Heart left ventricle (tissue), 13 donors: ENCODE measurements at regions not wholly inside any gene's neighbourhood (a gene's known extent, or its start where the extent isn't known, plus 50 kb on each side); places are given as distances from the start of the nearest gene placed in this dataset.

ENCODE experiments used
- POLR2A ChIP-seq, 2 donors: fragments of 450-650 bp; IDR thresholded peaks; one replicate each; pipeline ENCODE4 v1.6.1; 2017; ENCODE audit warnings: antibody characterized with exemption in 2 of 2, mild to moderate bottlenecking in 2 of 2, moderate library complexity in 2 of 2
- TF ChIP-seq, protein P1 (sequence below), 12 donors: fragments of 200-600 bp; sonication (generic) in 4 of 12; IDR thresholded peaks; one replicate each; pipeline versions ENCODE4 v1.5.0 to v1.8.0; 2018 to 2022; ENCODE audit warnings: antibody characterized with exemption in 12 of 12, mild to moderate bottlenecking in 5 of 12
- donor health status: ischemic (EF 13 %, LVEDD 7.1; RV severe dilation, severe dysfunction).
- donor health status: DM: no; HTN: yes; CAD: no.
- donor health status: DM: no; HTN: no; CAD: no.
- donor health status: ischemic (EF 25% LVEDD 6.9; RV normal size, moderate dysfunction).
- donor health status: ischemic (EF 25% LVEDD 5.7; RV mildly dilated, moderate dysfunction).
- donor health status: ischemic (EF 35%, LVEDD 5.7; RV mildly dilated, moderate dysfunction).
- donor health status: nonischemic (EF 11% LVEDD 7.7; RV severe dilation, severe dysfunction).
- donor health status: DM: yes; HTN: yes; CAD: no.
- donor health status: PGD.
- donor health status: ischemic (EF 29% LVEDD 5.4; RV normal size, mild dysfunction).
- donor health status: nonischemic (EF 23%, LVEDD 6.1; RV moderate dilation, normal function).

GRCh38 chr6:112575309-112575834 lies 228.2 kb downstream of the RFPL4B start:
- TF ChIP-seq, protein P1, sequence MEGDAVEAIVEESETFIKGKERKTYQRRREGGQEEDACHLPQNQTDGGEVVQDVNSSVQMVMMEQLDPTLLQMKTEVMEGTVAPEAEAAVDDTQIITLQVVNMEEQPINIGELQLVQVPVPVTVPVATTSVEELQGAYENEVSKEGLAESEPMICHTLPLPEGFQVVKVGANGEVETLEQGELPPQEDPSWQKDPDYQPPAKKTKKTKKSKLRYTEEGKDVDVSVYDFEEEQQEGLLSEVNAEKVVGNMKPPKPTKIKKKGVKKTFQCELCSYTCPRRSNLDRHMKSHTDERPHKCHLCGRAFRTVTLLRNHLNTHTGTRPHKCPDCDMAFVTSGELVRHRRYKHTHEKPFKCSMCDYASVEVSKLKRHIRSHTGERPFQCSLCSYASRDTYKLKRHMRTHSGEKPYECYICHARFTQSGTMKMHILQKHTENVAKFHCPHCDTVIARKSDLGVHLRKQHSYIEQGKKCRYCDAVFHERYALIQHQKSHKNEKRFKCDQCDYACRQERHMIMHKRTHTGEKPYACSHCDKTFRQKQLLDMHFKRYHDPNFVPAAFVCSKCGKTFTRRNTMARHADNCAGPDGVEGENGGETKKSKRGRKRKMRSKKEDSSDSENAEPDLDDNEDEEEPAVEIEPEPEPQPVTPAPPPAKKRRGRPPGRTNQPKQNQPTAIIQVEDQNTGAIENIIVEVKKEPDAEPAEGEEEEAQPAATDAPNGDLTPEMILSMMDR (IDR thresholded peaks at IDR 0.05) = no peak
- TF ChIP-seq POLR2A (IDR thresholded peaks at IDR 0.05) = no peak
